ENCODE measurements at regions not wholly inside any gene's neighbourhood (a gene's known extent, or its start where the extent isn't known, plus 50 kb on each side); places are given as distances from the start of the nearest gene placed in this dataset.

DNA sequence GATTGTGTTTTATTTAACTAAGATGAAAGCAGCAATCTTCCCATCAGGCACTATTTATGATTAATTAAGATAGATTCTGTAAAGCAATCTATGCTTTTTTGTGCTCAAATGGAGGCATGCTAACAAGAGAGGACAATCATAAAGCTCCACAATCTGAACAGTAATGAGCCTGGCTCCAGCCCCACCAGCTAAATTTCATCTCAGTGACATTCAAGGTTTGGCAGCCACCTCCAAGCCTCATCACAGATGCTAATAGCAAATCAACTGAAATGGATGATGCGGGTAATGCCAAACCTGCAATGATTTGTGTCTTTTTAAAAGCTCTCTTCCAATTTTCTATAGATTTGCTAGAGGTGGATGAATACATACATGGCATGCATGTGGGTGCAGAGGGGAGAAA lies 456.6 kb downstream of the TDRD15 start:
- no peak for DNase-seq (ENCODE audit: low read depth, low spot score)
- no peak overlapping the region for H3K27ac Mint-ChIP-seq (ENCODE audit: unreplicated experiment)
- no peaks in the 10 kb centered on the region for H3K36me3 Mint-ChIP-seq (ENCODE audit: low read depth)
- no peak overlapping the region for H3K4me3 Mint-ChIP-seq
- peaks cover 4% of the 10 kb centered on the region for H3K9me3 Mint-ChIP-seq
- TF ChIP-seq, protein P1, sequence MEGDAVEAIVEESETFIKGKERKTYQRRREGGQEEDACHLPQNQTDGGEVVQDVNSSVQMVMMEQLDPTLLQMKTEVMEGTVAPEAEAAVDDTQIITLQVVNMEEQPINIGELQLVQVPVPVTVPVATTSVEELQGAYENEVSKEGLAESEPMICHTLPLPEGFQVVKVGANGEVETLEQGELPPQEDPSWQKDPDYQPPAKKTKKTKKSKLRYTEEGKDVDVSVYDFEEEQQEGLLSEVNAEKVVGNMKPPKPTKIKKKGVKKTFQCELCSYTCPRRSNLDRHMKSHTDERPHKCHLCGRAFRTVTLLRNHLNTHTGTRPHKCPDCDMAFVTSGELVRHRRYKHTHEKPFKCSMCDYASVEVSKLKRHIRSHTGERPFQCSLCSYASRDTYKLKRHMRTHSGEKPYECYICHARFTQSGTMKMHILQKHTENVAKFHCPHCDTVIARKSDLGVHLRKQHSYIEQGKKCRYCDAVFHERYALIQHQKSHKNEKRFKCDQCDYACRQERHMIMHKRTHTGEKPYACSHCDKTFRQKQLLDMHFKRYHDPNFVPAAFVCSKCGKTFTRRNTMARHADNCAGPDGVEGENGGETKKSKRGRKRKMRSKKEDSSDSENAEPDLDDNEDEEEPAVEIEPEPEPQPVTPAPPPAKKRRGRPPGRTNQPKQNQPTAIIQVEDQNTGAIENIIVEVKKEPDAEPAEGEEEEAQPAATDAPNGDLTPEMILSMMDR (conservative IDR thresholded peaks at IDR 0.05), result no peak
- no peaks in the 10 kb centered on the region for H3K4me1 Mint-ChIP-seq
- H3K27me3 Mint-ChIP-seq (ENCODE audit: low read depth), result peaks cover 20% of the 10 kb centered on the region

DNA sequence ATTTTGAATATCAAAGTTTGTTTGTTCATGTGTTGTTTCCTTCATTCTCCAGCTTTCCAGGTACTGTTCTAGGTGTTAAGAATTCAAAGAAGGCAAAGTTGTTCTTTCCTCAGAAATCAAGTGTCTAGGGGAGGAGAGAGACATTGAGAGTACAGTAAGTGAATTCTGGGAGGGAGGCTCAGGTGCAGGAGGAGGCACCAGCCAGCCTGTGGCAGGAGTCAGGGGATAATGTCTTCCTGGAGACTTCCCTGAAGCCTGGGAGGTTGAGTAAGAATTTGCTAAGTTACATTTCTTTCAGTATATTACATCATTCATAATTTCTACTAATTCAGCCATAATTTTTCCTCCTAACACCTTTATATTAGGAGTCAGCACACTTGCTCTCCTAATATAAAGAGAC lies 462.1 kb downstream of the TDRD15 start:
- Mint-ChIP-seq H3K36me3 (ENCODE audit: low read depth) (no peaks in the 10 kb centered on the region), H3K4me3 (no peak overlapping the region), H3K9me3 (peaks cover 4% of the 10 kb centered on the region), H3K4me1 (no peaks in the 10 kb centered on the region), H3K27ac (ENCODE audit: unreplicated experiment) (no peak overlapping the region), H3K27me3 (ENCODE audit: low read depth) (peaks cover 10% of the 10 kb centered on the region)
- TF ChIP-seq, protein P1 (conservative IDR thresholded peaks at IDR 0.05), result no peak
- no peak for DNase-seq (ENCODE audit: low read depth, low spot score)

DNA sequence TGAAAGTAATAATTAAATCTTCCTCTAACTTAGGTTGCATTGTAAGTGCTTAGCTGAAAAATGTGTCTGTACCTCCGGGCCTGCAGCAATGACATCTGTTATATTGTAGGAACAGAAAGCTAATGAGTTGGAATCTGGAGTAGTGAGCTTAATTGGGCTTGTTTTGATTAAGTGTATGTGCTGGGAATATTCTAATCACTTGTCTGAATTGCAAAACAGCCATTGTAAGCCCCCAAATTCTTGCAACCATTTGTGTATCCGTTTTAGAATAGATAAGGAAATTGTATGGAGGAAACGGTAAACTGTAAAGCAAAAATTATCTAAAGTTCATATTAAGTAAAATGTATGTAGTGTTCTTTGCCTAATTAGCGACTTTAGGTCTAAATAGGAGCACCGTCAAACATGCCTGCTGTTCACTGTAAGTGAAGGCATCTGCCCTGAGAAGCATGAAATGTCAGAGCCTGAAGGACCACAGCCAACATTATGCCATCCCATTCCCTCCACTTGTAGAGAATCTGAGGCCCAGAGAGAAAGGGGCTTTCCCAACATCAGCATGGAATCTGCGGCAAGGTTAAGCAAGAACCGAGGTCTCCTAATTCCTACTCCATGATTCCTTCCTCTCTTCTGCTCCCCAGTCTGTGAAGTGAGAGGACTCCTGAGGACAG lies 466.4 kb downstream of the TDRD15 start:
- no peak overlapping the region for H3K27ac Mint-ChIP-seq (ENCODE audit: unreplicated experiment)
- H3K4me1 Mint-ChIP-seq, result no peaks in the 10 kb centered on the region
- no peak overlapping the region for H3K4me3 Mint-ChIP-seq
- TF ChIP-seq, protein P1 (conservative IDR thresholded peaks at IDR 0.05), result no peak
- no peaks in the 10 kb centered on the region for H3K9me3 Mint-ChIP-seq
- H3K36me3 Mint-ChIP-seq (ENCODE audit: low read depth), result no peaks in the 10 kb centered on the region
- H3K27me3 Mint-ChIP-seq (ENCODE audit: low read depth), result peaks cover 4% of the 10 kb centered on the region
- DNase-seq (ENCODE audit: low read depth, low spot score), result no peak

- Mint-ChIP-seq H3K36me3 (ENCODE audit: low read depth) (no peaks in the 10 kb centered on the region), H3K27me3 (ENCODE audit: low read depth) (peaks cover 2% of the 10 kb centered on the region), H3K9me3 (no peaks in the 10 kb centered on the region), H3K4me3 (no peak overlapping the region), H3K4me1 (no peaks in the 10 kb centered on the region), H3K27ac (ENCODE audit: unreplicated experiment) (no peak overlapping the region)
- DNase-seq (ENCODE audit: low read depth, low spot score), result no peak
- TF ChIP-seq, protein P1 (conservative IDR thresholded peaks at IDR 0.05), result no peak
Observed at GRCh38 chr2:21591926-21592325, 468.2 kb downstream of the TDRD15 start.

- Mint-ChIP-seq H3K4me3 (no peak overlapping the region), H3K27me3 (ENCODE audit: low read depth) (no peaks in the 10 kb centered on the region), H3K27ac (ENCODE audit: unreplicated experiment) (no peak overlapping the region), H3K4me1 (no peaks in the 10 kb centered on the region), H3K36me3 (ENCODE audit: low read depth) (no peaks in the 10 kb centered on the region), H3K9me3 (no peaks in the 10 kb centered on the region)
- no peak for DNase-seq (ENCODE audit: low read depth, low spot score)
- TF ChIP-seq, protein P1 (conservative IDR thresholded peaks at IDR 0.05), result no peak
Observed at GRCh38 chr2:21599417-21599816, 475.6 kb downstream of the TDRD15 start.

Data from neural crest cell (in vitro differentiated cells).